ENCODE measurements at regions not wholly inside any gene's neighbourhood (a gene's known extent, or its start where the extent isn't known, plus 50 kb on each side); places are given as distances from the start of the nearest gene placed in this dataset.

DNA sequence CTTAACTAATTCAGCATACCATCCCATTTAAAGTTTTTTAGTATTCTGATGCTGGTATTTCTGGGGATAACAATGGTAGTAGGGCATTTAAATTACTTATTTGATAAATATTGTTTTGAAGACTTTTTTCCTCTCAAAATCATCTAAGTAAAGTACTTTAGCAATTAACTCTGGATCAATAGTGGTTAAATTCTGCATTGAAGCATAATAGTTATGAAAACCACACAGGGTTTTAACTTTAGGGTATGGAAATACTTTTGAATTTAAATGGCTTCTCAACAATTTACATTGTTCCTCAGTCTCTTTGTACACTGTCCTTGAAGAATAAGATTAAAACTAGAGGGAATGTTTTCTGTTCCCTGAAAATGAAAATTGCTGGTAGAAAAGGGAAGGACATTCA is 202.6 kb upstream of the STEAP4 start:
- intact Hi-C loops (cut with DNase I, micrococcal nuclease) = no loop called here
- CTCF ChIA-PET = no interaction called here
- H3K4me3 Mint-ChIP-seq = no peak overlapping the region
- H3K27ac Mint-ChIP-seq = no peak overlapping the region
- Histone ChIP-seq H3K27ac (ENCODE audit: low read depth in 1 of 2, low read length in 2 of 2) (no peak overlapping the region), H3K4me1 (ENCODE audit: insufficient read depth, low read length) (no peaks in the 10 kb centered on the region), H3K9me3 (ENCODE audit: control insufficient read depth in 1 of 2, insufficient read depth in 1 of 2, low read length in 2 of 2) (no peaks in the 10 kb centered on the region), H3K36me3 (ENCODE audit: insufficient read depth, low read length) (no peaks in the 10 kb centered on the region), H3K27me3 (ENCODE audit: control insufficient read depth in 1 of 2, insufficient read depth in 2 of 2, low read length in 2 of 2) (no peaks in the 10 kb centered on the region), H3K4me3 (ENCODE audit: low read length) (no peak overlapping the region)
- H3K4me1 Mint-ChIP-seq (ENCODE audit: low read depth) = no peaks in the 10 kb centered on the region
- no peak for ATAC-seq (ENCODE audit: poor library complexity)
- TF ChIP-seq CTCF (IDR thresholded peaks at IDR 0.05) = no peak
- POLR2A ChIA-PET = no interaction called here
- no peaks in the 10 kb centered on the region for H3K27me3 Mint-ChIP-seq
- H3K36me3 Mint-ChIP-seq (ENCODE audit: low read depth) = no peaks in the 10 kb centered on the region
- DNase-seq = no peak
- peaks cover 2% of the 10 kb centered on the region for H3K9me3 Mint-ChIP-seq

- Histone ChIP-seq H3K4me3 (ENCODE audit: low read length) (no peak overlapping the region), H3K9me3 (ENCODE audit: control insufficient read depth in 1 of 2, insufficient read depth in 1 of 2, low read length in 2 of 2) (no peaks in the 10 kb centered on the region), H3K27me3 (ENCODE audit: control insufficient read depth in 1 of 2, insufficient read depth in 2 of 2, low read length in 2 of 2) (no peaks in the 10 kb centered on the region), H3K27ac (ENCODE audit: low read depth in 1 of 2, low read length in 2 of 2) (no peak overlapping the region), H3K4me1 (ENCODE audit: insufficient read depth, low read length) (no peaks in the 10 kb centered on the region), H3K36me3 (ENCODE audit: insufficient read depth, low read length) (no peaks in the 10 kb centered on the region)
- Mint-ChIP-seq H3K27ac (no peak overlapping the region), H3K9me3 (peaks cover 6% of the 10 kb centered on the region), H3K36me3 (ENCODE audit: low read depth) (no peaks in the 10 kb centered on the region), H3K27me3 (no peaks in the 10 kb centered on the region), H3K4me3 (no peak overlapping the region), H3K4me1 (ENCODE audit: low read depth) (no peaks in the 10 kb centered on the region)
- POLR2A ChIA-PET = no interaction called here
- ATAC-seq (ENCODE audit: poor library complexity) (no peak), DNase-seq (no peak)
- CTCF ChIA-PET = no interaction called here
- intact Hi-C loops (cut with DNase I, micrococcal nuclease) = no loop called here
- no peak for TF ChIP-seq CTCF (IDR thresholded peaks at IDR 0.05)
These were observed 193.4 kb upstream of the STEAP4 start for GRCh38 chr7:88500131-88500530.

DNA sequence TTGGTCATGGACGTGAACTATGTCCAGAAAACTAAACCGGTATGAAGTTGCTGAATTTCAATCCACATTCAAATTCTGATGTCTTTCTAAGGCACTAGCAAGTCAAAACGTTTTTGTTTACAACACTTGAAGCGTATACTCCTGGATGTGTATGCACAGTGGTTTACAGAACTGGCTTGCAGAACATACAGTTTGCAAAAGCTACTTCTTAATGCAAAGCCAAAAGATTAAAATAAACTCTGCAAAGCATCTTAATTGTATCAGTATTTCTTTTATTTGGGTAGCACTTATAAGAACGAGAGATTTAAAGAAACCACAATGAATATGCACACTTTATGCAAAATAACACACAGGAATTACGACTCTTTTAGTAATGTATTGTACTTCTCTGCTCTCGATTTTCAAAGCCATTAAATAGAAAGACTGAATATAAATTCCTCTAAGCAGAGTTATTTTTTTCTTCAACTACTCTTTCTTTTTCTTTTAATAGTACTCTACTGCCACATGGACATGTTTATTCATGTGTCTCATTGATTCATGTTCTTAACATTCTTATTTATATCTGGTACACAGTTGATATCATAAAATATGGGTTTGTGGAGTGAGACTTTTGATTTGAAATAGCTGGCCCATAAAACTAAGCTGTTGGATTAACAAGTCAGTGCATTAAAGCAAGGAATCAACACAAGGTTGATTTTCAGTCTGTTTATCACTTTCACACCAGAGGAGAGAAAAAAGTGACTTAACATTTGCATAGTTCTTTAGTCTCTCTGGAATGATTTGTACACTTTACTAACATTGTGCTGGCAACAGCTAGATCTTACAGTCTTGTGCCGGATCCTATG is 189.4 kb upstream of the STEAP4 start:
- ATAC-seq (ENCODE audit: poor library complexity) (no peak), DNase-seq (no peak)
- CTCF ChIA-PET = no interaction called here
- no peaks in the 10 kb centered on the region for H3K36me3 Mint-ChIP-seq (ENCODE audit: low read depth)
- Histone ChIP-seq H3K9me3 (ENCODE audit: control insufficient read depth in 1 of 2, insufficient read depth in 1 of 2, low read length in 2 of 2) (no peaks in the 10 kb centered on the region), H3K4me1 (ENCODE audit: insufficient read depth, low read length) (no peaks in the 10 kb centered on the region), H3K36me3 (ENCODE audit: insufficient read depth, low read length) (no peaks in the 10 kb centered on the region), H3K27ac (ENCODE audit: low read depth in 1 of 2, low read length in 2 of 2) (no peak overlapping the region), H3K4me3 (ENCODE audit: low read length) (no peak overlapping the region), H3K27me3 (ENCODE audit: control insufficient read depth in 1 of 2, insufficient read depth in 2 of 2, low read length in 2 of 2) (no peaks in the 10 kb centered on the region)
- POLR2A ChIA-PET = no interaction called here
- no peak overlapping the region for H3K4me3 Mint-ChIP-seq
- no peak overlapping the region for H3K27ac Mint-ChIP-seq
- intact Hi-C loops (cut with DNase I, micrococcal nuclease) = no loop called here
- H3K27me3 Mint-ChIP-seq = peaks cover under 1% of the 10 kb centered on the region
- H3K4me1 Mint-ChIP-seq (ENCODE audit: low read depth) = no peaks in the 10 kb centered on the region
- no peak for TF ChIP-seq CTCF (IDR thresholded peaks at IDR 0.05)
- no peaks in the 10 kb centered on the region for H3K9me3 Mint-ChIP-seq
